Activated T-cell treated with anti-CD3 and anti-CD28 coated beads, Interleukin-2, amount 50 U/mL, for 4 hours (primary cell): ENCODE measurements at regions not wholly inside any gene's neighbourhood (a gene's known extent, or its start where the extent isn't known, plus 50 kb on each side); places are given as distances from the start of the nearest gene placed in this dataset.

Experiments
- ATAC-seq, 2 donors: fragments of 200-7000 bp; cut with Tn5 transposase; one replicate each; pipeline ENCODE4 v1.10.0; 2021
- DNase-seq: peaks from one replicate; pipeline ENCODE4 v3.0.0-alpha.2; 2020
- H3K27me3 Mint-ChIP-seq: one replicate; pipeline ENCODE4 v1.8.0; 2021; ENCODE audit warnings: low read depth, mixed read lengths
- H3K36me3 Mint-ChIP-seq: one replicate; pipeline ENCODE4 v1.8.0; 2022; ENCODE audit warnings: mixed read lengths; ENCODE audit not compliant: insufficient read depth
- H3K4me1 Mint-ChIP-seq: one replicate; pipeline ENCODE4 v1.8.0; 2021; ENCODE audit warnings: low read depth, mixed read lengths
- H3K4me3 Mint-ChIP-seq: one replicate; pipeline ENCODE4 v1.8.0; 2021; ENCODE audit warnings: mild to moderate bottlenecking, moderate library complexity, mixed read lengths
- H3K9me3 Mint-ChIP-seq: one replicate; pipeline ENCODE4 v1.8.0; 2021; ENCODE audit warnings: mixed read lengths

GRCh38 chr3:41125258-41125657 lies 74.0 kb upstream of the CTNNB1 start:
- Mint-ChIP-seq H3K9me3 (peaks cover 16% of the 10 kb centered on the region), H3K4me3 (no peak overlapping the region)
- ATAC-seq = no peak

GRCh38 chr3:41126472-41126871 lies 72.8 kb upstream of the CTNNB1 start:
- Mint-ChIP-seq H3K4me3 (no peak overlapping the region), H3K9me3 (peaks cover 21% of the 10 kb centered on the region), H3K4me1 (no peaks in the 10 kb centered on the region), H3K27me3 (peaks cover 10% of the 10 kb centered on the region), H3K36me3 (peaks cover 3% of the 10 kb centered on the region)
- no peak for ATAC-seq
- no peak for DNase-seq

More at GRCh38 chr3:41125258-41125657, 74.0 kb upstream of the CTNNB1 start:
- peaks cover 10% of the 10 kb centered on the region for H3K27me3 Mint-ChIP-seq
- no peak for DNase-seq
- H3K4me1 Mint-ChIP-seq = no peaks in the 10 kb centered on the region
- H3K36me3 Mint-ChIP-seq = peaks cover 3% of the 10 kb centered on the region

GRCh38 chr3:41126961-41127360 lies 72.3 kb upstream of the CTNNB1 start:
- DNase-seq (no peak), ATAC-seq (no peak)
- peaks cover 10% of the 10 kb centered on the region for H3K27me3 Mint-ChIP-seq
- H3K4me1 Mint-ChIP-seq = no peaks in the 10 kb centered on the region
- no peak overlapping the region for H3K4me3 Mint-ChIP-seq
- H3K36me3 Mint-ChIP-seq = peaks cover 3% of the 10 kb centered on the region
- peaks cover 21% of the 10 kb centered on the region for H3K9me3 Mint-ChIP-seq

DNA sequence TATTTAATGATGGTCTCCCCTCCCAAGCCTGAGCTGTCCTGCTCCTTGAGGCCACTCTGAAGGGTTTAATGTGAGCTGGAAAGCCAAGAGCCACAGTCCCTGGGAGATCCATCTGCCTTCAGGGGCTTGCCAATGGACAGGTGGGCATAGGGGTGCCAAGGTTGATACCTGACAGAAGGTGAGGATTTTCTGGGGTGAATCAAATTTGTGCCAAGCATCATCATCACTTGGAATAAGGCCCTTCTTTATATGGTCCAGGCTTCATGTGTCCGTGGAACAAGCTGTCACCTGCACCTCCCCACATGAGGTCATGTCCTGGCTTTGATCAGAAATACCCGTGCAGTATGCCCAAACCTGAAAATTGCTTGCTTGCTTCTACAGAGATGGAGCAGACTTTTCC lies 71.9 kb upstream of the CTNNB1 start:
- no peak for ATAC-seq

DNA sequence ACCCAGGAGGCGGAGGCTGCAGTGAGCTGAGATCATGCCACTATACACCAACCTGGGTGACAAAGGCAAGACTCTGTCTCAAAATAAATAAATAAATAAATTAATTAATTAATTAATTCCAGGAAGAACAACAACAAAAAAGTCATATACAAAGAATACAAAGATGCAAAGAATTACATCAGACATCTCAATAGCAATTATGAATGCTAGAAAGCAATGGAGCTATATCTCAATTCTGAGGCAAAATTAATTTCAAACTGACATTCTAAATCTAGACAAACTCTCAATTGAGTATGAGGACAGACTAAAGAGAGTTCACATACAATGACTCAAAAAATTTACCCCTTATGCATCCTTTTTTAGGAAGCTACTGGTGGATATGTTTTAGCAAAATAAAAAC lies 69.6 kb upstream of the CTNNB1 start:
- Mint-ChIP-seq H3K36me3 (peaks cover 3% of the 10 kb centered on the region), H3K4me3 (no peak overlapping the region), H3K27me3 (peaks cover 5% of the 10 kb centered on the region), H3K4me1 (no peaks in the 10 kb centered on the region), H3K9me3 (peaks cover 21% of the 10 kb centered on the region)
- ATAC-seq (no peak), DNase-seq (no peak)

More for the DNA sequence above, 71.9 kb upstream of the CTNNB1 start:
- peaks cover 3% of the 10 kb centered on the region for H3K36me3 Mint-ChIP-seq
- no peak overlapping the region for H3K4me3 Mint-ChIP-seq
- DNase-seq = no peak
- H3K27me3 Mint-ChIP-seq = peaks cover 10% of the 10 kb centered on the region
- peaks cover 21% of the 10 kb centered on the region for H3K9me3 Mint-ChIP-seq
- no peaks in the 10 kb centered on the region for H3K4me1 Mint-ChIP-seq

DNA sequence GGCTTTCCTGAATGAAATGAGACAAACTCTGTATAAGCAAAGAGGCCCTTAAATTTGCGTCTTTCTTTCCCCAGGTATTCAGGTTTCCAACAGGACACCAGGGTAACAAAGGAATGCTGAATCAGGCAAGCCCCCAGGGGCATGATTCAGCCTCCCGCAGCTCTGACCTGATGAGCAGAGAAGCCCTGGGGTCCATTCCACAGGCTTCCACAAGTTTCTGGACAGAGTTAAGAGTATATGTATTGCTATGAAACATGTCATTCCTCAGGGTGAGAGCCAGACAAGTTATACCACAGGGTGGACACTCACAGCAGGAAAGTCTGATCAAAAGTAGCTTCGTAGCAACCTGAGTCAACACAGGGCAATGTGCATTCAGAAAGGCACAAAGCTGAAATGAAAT lies 68.1 kb upstream of the CTNNB1 start:
- H3K36me3 Mint-ChIP-seq = no peaks in the 10 kb centered on the region
- no peak for DNase-seq
- H3K4me3 Mint-ChIP-seq = no peak overlapping the region
- no peaks in the 10 kb centered on the region for H3K4me1 Mint-ChIP-seq
- peaks cover 16% of the 10 kb centered on the region for H3K9me3 Mint-ChIP-seq
- H3K27me3 Mint-ChIP-seq = no peaks in the 10 kb centered on the region
- ATAC-seq = no peak

GRCh38 chr3:41137686-41138111 lies 61.6 kb upstream of the CTNNB1 start:
- Mint-ChIP-seq H3K27me3 (no peaks in the 10 kb centered on the region), H3K9me3 (no peaks in the 10 kb centered on the region), H3K4me1 (peaks cover 6% of the 10 kb centered on the region), H3K36me3 (no peaks in the 10 kb centered on the region), H3K4me3 (no peak overlapping the region)
- ATAC-seq = no peak
- DNase-seq = no peak

GRCh38 chr3:41138146-41138545 lies 61.2 kb upstream of the CTNNB1 start:
- ATAC-seq (no peak), DNase-seq (no peak)
- H3K36me3 Mint-ChIP-seq = no peaks in the 10 kb centered on the region
- no peaks in the 10 kb centered on the region for H3K27me3 Mint-ChIP-seq
- H3K4me1 Mint-ChIP-seq = peaks cover 6% of the 10 kb centered on the region
- no peaks in the 10 kb centered on the region for H3K9me3 Mint-ChIP-seq
- H3K4me3 Mint-ChIP-seq = no peak overlapping the region

- no peaks in the 10 kb centered on the region for H3K9me3 Mint-ChIP-seq
- ATAC-seq = no peak
These were observed 60.7 kb upstream of the CTNNB1 start for GRCh38 chr3:41138601-41139000.

DNA sequence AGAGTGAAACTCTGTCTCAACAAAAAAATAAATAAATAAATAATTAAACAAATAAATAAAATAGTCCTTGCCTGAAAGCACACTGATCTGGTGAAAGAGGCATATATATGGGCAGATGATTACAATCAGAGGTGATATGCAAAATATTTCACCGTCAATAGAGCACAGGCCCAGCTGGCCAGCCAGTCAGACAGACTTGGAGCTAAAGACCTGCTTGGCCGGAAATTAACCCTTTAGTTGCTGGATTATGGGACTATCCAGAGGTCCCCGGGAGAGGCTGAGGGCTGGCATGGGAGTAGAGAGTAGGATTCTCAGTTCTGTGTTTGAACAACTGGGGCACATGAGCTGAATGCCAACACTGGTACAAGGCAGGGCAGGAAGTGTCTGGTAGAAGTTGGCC lies 59.1 kb upstream of the CTNNB1 start:
- ATAC-seq (no peak), DNase-seq (no peak)
- Mint-ChIP-seq H3K36me3 (no peaks in the 10 kb centered on the region), H3K4me1 (peaks cover 6% of the 10 kb centered on the region), H3K4me3 (no peak overlapping the region), H3K9me3 (no peaks in the 10 kb centered on the region), H3K27me3 (no peaks in the 10 kb centered on the region)

More at GRCh38 chr3:41138601-41139000, 60.7 kb upstream of the CTNNB1 start:
- Mint-ChIP-seq H3K36me3 (no peaks in the 10 kb centered on the region), H3K27me3 (no peaks in the 10 kb centered on the region), H3K4me3 (no peak overlapping the region), H3K4me1 (peaks cover 6% of the 10 kb centered on the region)
- no peak for DNase-seq

- H3K4me3 Mint-ChIP-seq = no peak overlapping the region
- DNase-seq = no peak
- peaks cover 6% of the 10 kb centered on the region for H3K4me1 Mint-ChIP-seq
- H3K27me3 Mint-ChIP-seq = no peaks in the 10 kb centered on the region
- no peaks in the 10 kb centered on the region for H3K36me3 Mint-ChIP-seq
- H3K9me3 Mint-ChIP-seq = peaks cover 9% of the 10 kb centered on the region
- ATAC-seq = no peak
These were observed 57.7 kb upstream of the CTNNB1 start for GRCh38 chr3:41141433-41142167.

GRCh38 chr3:41143421-41144031 lies 55.8 kb upstream of the CTNNB1 start:
- Mint-ChIP-seq H3K4me3 (no peak overlapping the region), H3K4me1 (peaks cover 5% of the 10 kb centered on the region)

GRCh38 chr3:41144631-41145030 lies 54.7 kb upstream of the CTNNB1 start:
- H3K27me3 Mint-ChIP-seq = no peaks in the 10 kb centered on the region
- no peak overlapping the region for H3K4me3 Mint-ChIP-seq
- H3K9me3 Mint-ChIP-seq = peaks cover 12% of the 10 kb centered on the region
- H3K36me3 Mint-ChIP-seq = no peaks in the 10 kb centered on the region
- no peaks in the 10 kb centered on the region for H3K4me1 Mint-ChIP-seq
- no peak for ATAC-seq
- no peak for DNase-seq

More at GRCh38 chr3:41143421-41144031, 55.8 kb upstream of the CTNNB1 start:
- Mint-ChIP-seq H3K9me3 (peaks cover 12% of the 10 kb centered on the region), H3K36me3 (no peaks in the 10 kb centered on the region), H3K27me3 (no peaks in the 10 kb centered on the region)
- no peak for ATAC-seq
- no peak for DNase-seq

- H3K4me3 Mint-ChIP-seq = no peak overlapping the region
- H3K36me3 Mint-ChIP-seq = no peaks in the 10 kb centered on the region
- DNase-seq = no peak
- peaks cover 12% of the 10 kb centered on the region for H3K9me3 Mint-ChIP-seq
- H3K27me3 Mint-ChIP-seq = no peaks in the 10 kb centered on the region
- H3K4me1 Mint-ChIP-seq = no peaks in the 10 kb centered on the region
- ATAC-seq = no peak
These were observed 50.8 kb upstream of the CTNNB1 start for GRCh38 chr3:41148478-41148877.

- H3K36me3 Mint-ChIP-seq = no peaks in the 10 kb centered on the region
- no peak overlapping the region for H3K4me3 Mint-ChIP-seq
- no peaks in the 10 kb centered on the region for H3K27me3 Mint-ChIP-seq
- ATAC-seq (no peak), DNase-seq (no peak)
- H3K9me3 Mint-ChIP-seq = peaks cover 12% of the 10 kb centered on the region
- H3K4me1 Mint-ChIP-seq = no peaks in the 10 kb centered on the region
These were observed 50.4 kb upstream of the CTNNB1 start for GRCh38 chr3:41148901-41149300.
